Fibroblast of pulmonary artery (primary cell): ENCODE measurements at regions not wholly inside any gene's neighbourhood (a gene's known extent, or its start where the extent isn't known, plus 50 kb on each side); places are given as distances from the start of the nearest gene placed in this dataset.

Experiments used
- DNase-seq: peaks from one replicate; pipeline ENCODE4 v3.0.0-alpha.2; 2010; ENCODE audit warnings: low read depth
- H3K4me3 ChIP-seq: replicated peaks from 2 replicates; pipeline ENCODE4 v1.5.1; 2011; ENCODE audit warnings: low read depth, mild to moderate bottlenecking, control low read depth, low read length, moderate library complexity
- CTCF ChIP-seq: IDR thresholded peaks from 2 replicates; pipeline ENCODE4 v1.5.1; 2011; ENCODE audit warnings: mild to moderate bottlenecking, control low read depth, low read length, inconsistent platforms; ENCODE audit errors: missing control alignments

- TF ChIP-seq CTCF = no peak
- DNase-seq = no peak
- H3K4me3 ChIP-seq = no peak overlapping the region
Measured at GRCh38 chr10:120075349-120075748, 182.8 kb downstream of the SEC23IP start.

DNA sequence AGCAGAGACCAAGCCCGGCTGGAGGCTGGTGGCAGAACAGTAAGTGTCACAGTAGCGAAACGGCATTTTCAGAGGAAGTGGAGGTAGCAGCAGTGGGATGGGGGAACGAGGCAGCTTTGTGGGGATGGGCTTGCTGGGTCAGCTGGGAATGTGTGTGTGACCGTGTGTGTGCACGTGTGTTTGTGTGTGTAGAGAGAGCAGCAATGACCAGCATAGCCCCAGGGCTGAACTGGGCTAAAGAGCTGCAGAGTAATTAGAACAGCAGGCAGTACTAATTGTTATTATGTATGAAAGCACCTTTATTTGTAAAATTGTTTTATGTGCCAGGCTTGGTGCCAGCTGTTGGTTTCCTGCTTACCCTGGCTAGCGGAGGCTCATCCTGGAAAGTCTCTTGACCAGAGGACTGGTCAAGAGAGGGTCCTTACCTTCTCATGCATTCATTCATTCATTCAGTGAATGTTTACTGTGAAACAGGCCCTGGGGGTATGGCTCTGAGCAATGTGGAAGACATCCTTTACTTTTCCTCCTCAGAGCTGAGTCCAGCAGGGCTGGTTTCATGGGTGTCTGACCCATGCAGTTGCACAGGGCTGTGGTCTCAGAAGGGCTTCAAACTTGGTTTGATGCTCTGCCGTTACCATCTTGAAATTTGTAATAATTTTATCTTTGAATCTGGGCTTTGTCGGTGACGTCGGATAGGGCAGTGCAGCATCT is 184.6 kb downstream of the SEC23IP start:
- DNase-seq = no peak
- no peak overlapping the region for H3K4me3 ChIP-seq
- TF ChIP-seq CTCF = no peak

- no peak for DNase-seq
- TF ChIP-seq CTCF = no peak
- no peak overlapping the region for H3K4me3 ChIP-seq
Measured at GRCh38 chr10:120077707-120078492, 185.4 kb downstream of the SEC23IP start.

DNA sequence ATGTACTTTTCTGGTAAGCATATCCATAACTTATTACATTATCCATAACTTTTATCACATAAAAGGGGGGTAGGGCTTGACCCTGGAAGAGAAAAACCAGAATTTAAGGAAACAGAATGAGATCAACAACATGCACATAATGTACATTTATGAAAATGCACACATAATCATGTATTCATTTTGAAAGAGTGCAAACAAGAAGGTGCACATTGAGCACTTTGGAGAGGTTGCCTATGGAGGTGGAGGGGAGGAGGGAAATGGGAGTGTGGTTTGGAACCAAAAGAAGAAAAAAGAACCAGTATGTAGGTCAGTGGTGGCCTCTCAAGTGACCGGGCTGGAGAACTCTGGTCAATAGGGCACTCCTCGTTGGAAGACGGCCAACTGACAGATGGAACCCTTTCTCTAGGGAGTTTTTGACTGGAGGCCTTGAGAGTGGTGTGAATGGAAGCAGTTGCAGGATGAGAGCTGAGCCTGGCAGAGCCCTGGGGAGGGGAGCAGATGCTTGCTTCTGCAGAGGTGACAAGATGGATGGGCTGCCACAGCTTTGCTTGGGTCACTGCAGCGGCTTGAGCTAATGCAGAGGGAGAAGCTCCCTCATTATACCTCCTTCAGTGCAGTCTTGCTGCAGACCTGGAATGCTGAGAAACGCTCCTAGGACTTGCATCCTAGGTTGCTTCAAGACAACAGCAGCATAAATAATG is 192.7 kb downstream of the SEC23IP start:
- DNase-seq = no peak
- TF ChIP-seq CTCF = no peak
- no peak overlapping the region for H3K4me3 ChIP-seq

- H3K4me3 ChIP-seq = no peak overlapping the region
- TF ChIP-seq CTCF = no peak
- DNase-seq = no peak
Measured at GRCh38 chr10:120086066-120086465, 193.5 kb downstream of the SEC23IP start.

- TF ChIP-seq CTCF = no peak
- H3K4me3 ChIP-seq = no peak overlapping the region
- DNase-seq = no peak
Measured at GRCh38 chr10:120087109-120087508, 194.6 kb downstream of the SEC23IP start.
